ENCODE measurements at regions not wholly inside any gene's neighbourhood (a gene's known extent, or its start where the extent isn't known, plus 50 kb on each side); places are given as distances from the start of the nearest gene placed in this dataset.

- peaks cover 21% of the 10 kb centered on the region for H3K9me3 Mint-ChIP-seq (ENCODE audit: unreplicated experiment)
- H3K27me3 ChIP-seq (replicated peaks; ENCODE audit: control insufficient read depth, insufficient read depth, low read length): no peaks in the 10 kb centered on the region
- peaks cover 3% of the 10 kb centered on the region for H3K27me3 Mint-ChIP-seq (ENCODE audit: insufficient read depth, unreplicated experiment)
- no peaks in the 10 kb centered on the region for H3K4me1 ChIP-seq
- no peaks in the 10 kb centered on the region for H3K9me3 ChIP-seq
- TF ChIP-seq CTCF (IDR thresholded peaks at IDR 0.05; ENCODE audit: insufficient read depth in 1 of 2, low read depth in 1 of 2, low read length in 1 of 2, severe bottlenecking in 1 of 2, unreplicated experiment in 1 of 2): no peak
- no peak overlapping the region for H3K4me3 Mint-ChIP-seq (ENCODE audit: unreplicated experiment)
- H3K36me3 Mint-ChIP-seq (ENCODE audit: insufficient read depth, unreplicated experiment): no peaks in the 10 kb centered on the region
- DNase-seq: no peak
- H3K36me3 ChIP-seq (ENCODE audit: control insufficient read depth, insufficient read depth, low read length): no peaks in the 10 kb centered on the region
- intact Hi-C loops (cut with micrococcal nuclease; ENCODE audit: unreplicated experiment): no loop called here
- POLR2A ChIA-PET: no interaction called here
- BruUV-seq (replicated peaks): no TSS peak
- no peak overlapping the region for H3K4me3 ChIP-seq (ENCODE audit: low read depth, low read length)
- H3K27ac Mint-ChIP-seq (ENCODE audit: unreplicated experiment): no peak overlapping the region
- H3K4me1 Mint-ChIP-seq (ENCODE audit: low read depth, unreplicated experiment): no peaks in the 10 kb centered on the region
- CTCF ChIA-PET: no interaction called here
Observed at GRCh38 chr16:26196310-26196709, 504.6 kb downstream of the HS3ST4 start.

GRCh38 chr16:26196802-26197201 lies 505.0 kb downstream of the HS3ST4 start:
- POLR2A ChIA-PET: no interaction called here
- Histone ChIP-seq H3K9me3 (no peaks in the 10 kb centered on the region), H3K27me3 (replicated peaks; ENCODE audit: control insufficient read depth, insufficient read depth, low read length) (no peaks in the 10 kb centered on the region), H3K4me3 (ENCODE audit: low read depth, low read length) (no peak overlapping the region), H3K36me3 (ENCODE audit: control insufficient read depth, insufficient read depth, low read length) (no peaks in the 10 kb centered on the region), H3K4me1 (no peaks in the 10 kb centered on the region)
- BruUV-seq (replicated peaks): no TSS peak
- H3K9me3 Mint-ChIP-seq (ENCODE audit: unreplicated experiment): peaks cover 17% of the 10 kb centered on the region
- H3K27ac Mint-ChIP-seq (ENCODE audit: unreplicated experiment): no peak overlapping the region
- H3K4me3 Mint-ChIP-seq (ENCODE audit: unreplicated experiment): no peak overlapping the region
- no peaks in the 10 kb centered on the region for H3K4me1 Mint-ChIP-seq (ENCODE audit: low read depth, unreplicated experiment)
- peaks cover 3% of the 10 kb centered on the region for H3K27me3 Mint-ChIP-seq (ENCODE audit: insufficient read depth, unreplicated experiment)
- no peaks in the 10 kb centered on the region for H3K36me3 Mint-ChIP-seq (ENCODE audit: insufficient read depth, unreplicated experiment)
- intact Hi-C loops (cut with micrococcal nuclease; ENCODE audit: unreplicated experiment): no loop called here
- no peak for TF ChIP-seq CTCF (IDR thresholded peaks at IDR 0.05; ENCODE audit: insufficient read depth in 1 of 2, low read depth in 1 of 2, low read length in 1 of 2, severe bottlenecking in 1 of 2, unreplicated experiment in 1 of 2)
- CTCF ChIA-PET: no interaction called here
- no peak for DNase-seq

DNA sequence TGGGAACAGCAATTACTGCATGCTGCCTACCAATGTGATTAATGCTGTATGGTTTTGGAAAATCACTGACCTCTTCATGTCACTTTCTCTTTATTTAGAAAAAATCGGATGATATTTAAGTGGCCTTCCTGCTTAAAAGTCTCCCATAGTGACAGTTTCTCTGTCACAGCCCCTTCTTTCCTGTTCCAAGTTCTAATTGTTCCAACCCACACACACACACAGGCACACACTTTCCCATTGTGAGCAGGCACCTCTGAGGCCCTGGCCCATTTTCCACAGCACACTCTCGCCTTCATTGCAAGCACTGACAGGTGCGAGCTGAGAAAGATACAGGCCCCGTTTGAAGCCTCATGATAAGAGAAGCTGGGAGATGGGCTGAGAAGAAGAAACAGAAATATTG lies 505.9 kb downstream of the HS3ST4 start:
- no peak overlapping the region for H3K4me3 Mint-ChIP-seq (ENCODE audit: unreplicated experiment)
- DNase-seq: no peak
- Histone ChIP-seq H3K36me3 (ENCODE audit: control insufficient read depth, insufficient read depth, low read length) (no peaks in the 10 kb centered on the region), H3K4me1 (no peaks in the 10 kb centered on the region), H3K9me3 (no peaks in the 10 kb centered on the region), H3K27me3 (replicated peaks; ENCODE audit: control insufficient read depth, insufficient read depth, low read length) (no peaks in the 10 kb centered on the region), H3K4me3 (ENCODE audit: low read depth, low read length) (no peak overlapping the region)
- H3K27ac Mint-ChIP-seq (ENCODE audit: unreplicated experiment): no peak overlapping the region
- H3K4me1 Mint-ChIP-seq (ENCODE audit: low read depth, unreplicated experiment): no peaks in the 10 kb centered on the region
- peaks cover 3% of the 10 kb centered on the region for H3K27me3 Mint-ChIP-seq (ENCODE audit: insufficient read depth, unreplicated experiment)
- CTCF ChIA-PET: no interaction called here
- no TSS peak for BruUV-seq (replicated peaks)
- intact Hi-C loops (cut with micrococcal nuclease; ENCODE audit: unreplicated experiment): no loop called here
- H3K9me3 Mint-ChIP-seq (ENCODE audit: unreplicated experiment): peaks cover 17% of the 10 kb centered on the region
- TF ChIP-seq CTCF (IDR thresholded peaks at IDR 0.05; ENCODE audit: insufficient read depth in 1 of 2, low read depth in 1 of 2, low read length in 1 of 2, severe bottlenecking in 1 of 2, unreplicated experiment in 1 of 2): no peak
- H3K36me3 Mint-ChIP-seq (ENCODE audit: insufficient read depth, unreplicated experiment): no peaks in the 10 kb centered on the region
- POLR2A ChIA-PET: no interaction called here
